Calu3 (cell line): ENCODE measurements at regions not wholly inside any gene's neighbourhood (a gene's known extent, or its start where the extent isn't known, plus 50 kb on each side); places are given as distances from the start of the nearest gene placed in this dataset.

Experiments used
- BruUV-seq: library from RNA; stranded (reverse); fragments of 400-500 nt; replicated peaks from 2 replicates; lab custom pipeline; 2021; lab: Mats Ljungman, UMichigan
- CTCF ChIA-PET: fragments of 300-600 bp; sonication (Branson Sonifier 250); formaldehyde crosslinking; loops from one replicate; lab custom pipeline; 2022; ENCODE audit warnings: antibody characterized with exemption; lab: Charles Lee
- DNase-seq: peaks from one replicate; pipeline ENCODE4 v3.0.0; 2022
- H3K27ac Mint-ChIP-seq: one replicate; pipeline ENCODE4 v1.8.0; 2022; ENCODE audit warnings: mixed read lengths; ENCODE audit not compliant: unreplicated experiment
- H3K27me3 Mint-ChIP-seq: one replicate; pipeline ENCODE4 v1.8.0; 2022; ENCODE audit warnings: mixed read lengths; ENCODE audit not compliant: unreplicated experiment
- H3K36me3 Mint-ChIP-seq: one replicate; pipeline ENCODE4 v1.8.0; 2022; ENCODE audit warnings: mild to moderate bottlenecking, moderate library complexity, mixed read lengths; ENCODE audit not compliant: insufficient read depth, unreplicated experiment
- H3K4me1 Mint-ChIP-seq: one replicate; pipeline ENCODE4 v1.8.0; 2022; ENCODE audit warnings: mild to moderate bottlenecking, low read depth, mixed read lengths; ENCODE audit not compliant: unreplicated experiment
- H3K4me3 Mint-ChIP-seq: one replicate; pipeline ENCODE4 v1.8.0; 2022; ENCODE audit warnings: mild to moderate bottlenecking, low read depth, moderate library complexity, mixed read lengths; ENCODE audit not compliant: unreplicated experiment
- H3K9me3 Mint-ChIP-seq: one replicate; pipeline ENCODE4 v1.8.0; 2022; ENCODE audit warnings: low read depth, mixed read lengths; ENCODE audit not compliant: unreplicated experiment
- CTCF ChIP-seq: fragments of 200-600 bp; IDR thresholded peaks from one replicate; pipeline ENCODE4 v1.8.0; 2022; ENCODE audit warnings: antibody characterized with exemption; ENCODE audit not compliant: unreplicated experiment
- intact Hi-C: fragments of 100-400 bp; cut with micrococcal nuclease; formaldehyde crosslinking; loops from one replicate; pipeline ENCODE4 v1.10.0; 2022; ENCODE audit not compliant: unreplicated experiment

- Mint-ChIP-seq H3K4me3 (no peak overlapping the region), H3K36me3 (peaks cover 7% of the 10 kb centered on the region), H3K4me1 (no peaks in the 10 kb centered on the region), H3K27ac (no peak overlapping the region), H3K27me3 (peaks cover 92% of the 10 kb centered on the region), H3K9me3 (no peaks in the 10 kb centered on the region)
- intact Hi-C loops: no loop called here
- CTCF ChIA-PET: no interaction called here
- DNase-seq: no peak
- BruUV-seq: no TSS peak
- no peak for TF ChIP-seq CTCF
Observed at GRCh38 chr17:77604301-77604972, 354.1 kb upstream of the TNRC6C start.

- intact Hi-C loops: no loop called here
- CTCF ChIA-PET: no interaction called here
- Mint-ChIP-seq H3K4me1 (no peaks in the 10 kb centered on the region), H3K36me3 (peaks cover 7% of the 10 kb centered on the region), H3K27me3 (peaks cover 92% of the 10 kb centered on the region), H3K27ac (no peak overlapping the region), H3K9me3 (no peaks in the 10 kb centered on the region), H3K4me3 (no peak overlapping the region)
- TF ChIP-seq CTCF: no peak
- BruUV-seq: no TSS peak
- DNase-seq: no peak
Observed at GRCh38 chr17:77604973-77605313, 353.6 kb upstream of the TNRC6C start.

GRCh38 chr17:77606146-77606864 lies 352.2 kb upstream of the TNRC6C start:
- DNase-seq: no peak
- TF ChIP-seq CTCF: no peak
- Mint-ChIP-seq H3K4me1 (no peaks in the 10 kb centered on the region), H3K36me3 (peaks cover 7% of the 10 kb centered on the region), H3K27ac (no peak overlapping the region), H3K27me3 (peaks cover 92% of the 10 kb centered on the region), H3K4me3 (no peak overlapping the region), H3K9me3 (no peaks in the 10 kb centered on the region)
- no TSS peak for BruUV-seq
- CTCF ChIA-PET: interaction anchor here (0.6 to 1.2 kb wide), 2 partner anchors 9 to 1091 kb away, joined by 3 read pairs; no protein-coding TSS in a partner anchor
- intact Hi-C loops: no loop called here

GRCh38 chr17:77606865-77607210 lies 351.7 kb upstream of the TNRC6C start:
- intact Hi-C loops: no loop called here
- CTCF ChIA-PET: interaction anchor here (0.6 to 1.2 kb wide), 2 partner anchors 10 to 1091 kb away, joined by 3 read pairs; no protein-coding TSS in a partner anchor
- TF ChIP-seq CTCF: no peak
- Mint-ChIP-seq H3K4me3 (no peak overlapping the region), H3K27me3 (peaks cover 92% of the 10 kb centered on the region), H3K4me1 (no peaks in the 10 kb centered on the region), H3K9me3 (no peaks in the 10 kb centered on the region), H3K27ac (no peak overlapping the region), H3K36me3 (peaks cover 7% of the 10 kb centered on the region)
- no peak for DNase-seq
- no TSS peak for BruUV-seq
